Activated CD4-positive, alpha-beta T cell treated with anti-CD3 and anti-CD28 coated beads, Interleukin-2, Interleukin-6, amounts not matched to agents 100 ng/mL and 50 ng/mL, durations not matched to agents 16 hours and 8 hours (primary cell): ENCODE measurements at regions not wholly inside any gene's neighbourhood (a gene's known extent, or its start where the extent isn't known, plus 50 kb on each side); places are given as distances from the start of the nearest gene placed in this dataset.
"Not testable (repeated sequence)": the region's sequence is repeated elsewhere in the genome, so short reads cannot be mapped to it uniquely, and the experiment has no call there.

Source experiments
- DNase-seq: peaks from one replicate; pipeline ENCODE4 v3.0.0-alpha.2; 2020

- DNase-seq, result no peak
Observed at GRCh38 chr4:153079857-153080391, 124.3 kb upstream of the TRIM2 start.

GRCh38 chr4:153081006-153081580, 123.2 kb upstream of the TRIM2 start:
- DNase-seq, result no peak

- no peak for DNase-seq
Observed at GRCh38 chr4:153081693-153082092, 122.5 kb upstream of the TRIM2 start.

- no peak for DNase-seq
Observed at GRCh38 chr4:153082322-153083301, 121.6 kb upstream of the TRIM2 start.

GRCh38 chr4:153083447-153083947, 120.7 kb upstream of the TRIM2 start:
- DNase-seq, result peak; percentile 64

- DNase-seq, result no peak
Observed at GRCh38 chr4:153084224-153084979, 119.8 kb upstream of the TRIM2 start.

- peak; percentile 87 for DNase-seq
Observed at GRCh38 chr4:153084980-153085630, 119.1 kb upstream of the TRIM2 start.

- DNase-seq, result no peak
Observed at GRCh38 chr4:153087671-153088194, 116.5 kb upstream of the TRIM2 start.

GRCh38 chr4:153089742-153090141, 114.5 kb upstream of the TRIM2 start:
- DNase-seq, result no peak

- no peak for DNase-seq
Observed at GRCh38 chr4:153090181-153090580, 114.1 kb upstream of the TRIM2 start.

GRCh38 chr4:153090670-153091385, 113.4 kb upstream of the TRIM2 start:
- no peak for DNase-seq

- DNase-seq, result no peak
Observed at GRCh38 chr4:153093396-153093795, 110.8 kb upstream of the TRIM2 start.

GRCh38 chr4:153093802-153094201, 110.4 kb upstream of the TRIM2 start:
- peak; percentile 19 for DNase-seq

- no peak for DNase-seq
Observed at GRCh38 chr4:153094435-153094834, 109.8 kb upstream of the TRIM2 start.

- DNase-seq, result no peak
Observed at GRCh38 chr4:153095448-153096204, 108.6 kb upstream of the TRIM2 start.

GRCh38 chr4:153096344-153096743, 107.9 kb upstream of the TRIM2 start:
- no peak for DNase-seq

- DNase-seq, result no peak
Observed at GRCh38 chr4:153098427-153098826, 105.8 kb upstream of the TRIM2 start.

GRCh38 chr4:153099391-153100140, 104.7 kb upstream of the TRIM2 start:
- DNase-seq, result no peak

- not testable (repeated sequence) for DNase-seq
Observed at GRCh38 chr4:153106736-153107135, 97.5 kb upstream of the TRIM2 start.

GRCh38 chr4:153107246-153107645, 97.0 kb upstream of the TRIM2 start:
- no peak for DNase-seq
